Caki2 (cell line): ENCODE measurements at regions not wholly inside any gene's neighbourhood (a gene's known extent, or its start where the extent isn't known, plus 50 kb on each side); places are given as distances from the start of the nearest gene placed in this dataset.

Source experiments
- DNase-seq: peaks from one replicate; pipeline ENCODE4 v3.0.0-alpha.2; 2015; ENCODE audit warnings: low read depth
- in situ Hi-C: cut with HindIII; loops from 2 replicates; pipeline ENCODE4 v1.10.0; 2016; ENCODE audit warnings: low sequenced_read_pairs, low pct_unique_long_range_greater_than_20kb, mixed read lengths

GRCh38 chr2:155770516-155770915 lies 562.0 kb downstream of the NR4A2 start:
- in situ Hi-C loops: no loop called here
- no peak for DNase-seq

GRCh38 chr2:155766342-155767115 lies 566.0 kb downstream of the NR4A2 start:
- in situ Hi-C loops: no loop called here
- DNase-seq: no peak

GRCh38 chr2:155755481-155755880 lies 577.0 kb downstream of the NR4A2 start:
- in situ Hi-C loops: no loop called here
- DNase-seq: no peak

- DNase-seq: no peak
- in situ Hi-C loops: no loop called here
Measured at GRCh38 chr2:155748131-155748530, 584.4 kb downstream of the NR4A2 start.

- DNase-seq: no peak
- in situ Hi-C loops: no loop called here
Measured at GRCh38 chr2:155747531-155747930, 585.0 kb downstream of the NR4A2 start.

GRCh38 chr2:155733091-155733853 lies 599.2 kb downstream of the NR4A2 start:
- in situ Hi-C loops: no loop called here
- DNase-seq: no peak

GRCh38 chr2:155730804-155731203 lies 601.7 kb downstream of the NR4A2 start:
- no peak for DNase-seq
- in situ Hi-C loops: no loop called here

GRCh38 chr2:155727187-155727895 lies 605.2 kb downstream of the NR4A2 start:
- no peak for DNase-seq
- in situ Hi-C loops: no loop called here

GRCh38 chr2:155722290-155722689 lies 610.2 kb downstream of the NR4A2 start:
- in situ Hi-C loops: no loop called here
- DNase-seq: no peak

- in situ Hi-C loops: no loop called here
- no peak for DNase-seq
Measured at GRCh38 chr2:155715705-155716104, 616.8 kb downstream of the NR4A2 start.

- in situ Hi-C loops: no loop called here
- DNase-seq: no peak
Measured at GRCh38 chr2:155714983-155715382, 617.5 kb downstream of the NR4A2 start.

GRCh38 chr2:155708071-155708470 lies 624.5 kb downstream of the NR4A2 start:
- in situ Hi-C loops: no loop called here
- no peak for DNase-seq

- no peak for DNase-seq
- in situ Hi-C loops: no loop called here
Measured at GRCh38 chr2:155703917-155704316, 628.6 kb downstream of the NR4A2 start.

- no peak for DNase-seq
- in situ Hi-C loops: no loop called here
Measured at GRCh38 chr2:155703048-155703447, 629.5 kb downstream of the NR4A2 start.

- in situ Hi-C loops: no loop called here
- no peak for DNase-seq
Measured at GRCh38 chr2:155701721-155702120, 630.8 kb downstream of the NR4A2 start.

- in situ Hi-C loops: no loop called here
- no peak for DNase-seq
Measured at GRCh38 chr2:155696571-155696970, 636.0 kb downstream of the NR4A2 start.

GRCh38 chr2:155695505-155695904 lies 637.0 kb downstream of the NR4A2 start:
- no peak for DNase-seq
- in situ Hi-C loops: no loop called here

- in situ Hi-C loops: no loop called here
- no peak for DNase-seq
Measured at GRCh38 chr2:155692856-155693255, 639.7 kb downstream of the NR4A2 start.

GRCh38 chr2:155692106-155692505 lies 640.4 kb downstream of the NR4A2 start:
- in situ Hi-C loops: no loop called here
- no peak for DNase-seq
